NCI-H748 (cell line): ENCODE measurements at regions not wholly inside any gene's neighbourhood (a gene's known extent, or its start where the extent isn't known, plus 50 kb on each side); places are given as distances from the start of the nearest gene placed in this dataset.
A peak's percentile ranks its signal among the peaks of the same experiment; 100 is the strongest.

Experiments used
- DNase-seq: peaks from one replicate; lab custom pipeline; 2025; ENCODE audit not compliant: unreplicated experiment; lab: John Stamatoyannopoulos, UW

DNA sequence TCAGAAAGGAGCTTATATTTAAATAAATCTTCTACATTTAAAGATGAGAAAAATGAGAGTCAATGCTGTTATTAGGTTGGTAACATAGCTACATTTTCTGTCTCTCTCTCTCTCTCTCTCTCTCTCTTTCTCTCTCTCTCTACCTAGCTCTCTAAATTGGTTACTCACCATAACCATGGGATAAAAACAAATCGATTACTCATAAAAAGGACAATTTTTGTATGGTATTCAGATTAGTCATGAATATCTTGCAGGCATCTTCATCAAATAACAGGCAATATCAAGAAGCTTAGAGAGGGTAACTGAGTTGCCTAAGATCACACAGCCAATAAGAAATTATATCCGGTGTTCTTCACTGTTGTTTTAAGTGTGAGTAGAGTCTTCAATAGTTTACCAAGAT lies 81.8 kb upstream of the ALCAM start:
- DNase-seq, result no peak

DNA sequence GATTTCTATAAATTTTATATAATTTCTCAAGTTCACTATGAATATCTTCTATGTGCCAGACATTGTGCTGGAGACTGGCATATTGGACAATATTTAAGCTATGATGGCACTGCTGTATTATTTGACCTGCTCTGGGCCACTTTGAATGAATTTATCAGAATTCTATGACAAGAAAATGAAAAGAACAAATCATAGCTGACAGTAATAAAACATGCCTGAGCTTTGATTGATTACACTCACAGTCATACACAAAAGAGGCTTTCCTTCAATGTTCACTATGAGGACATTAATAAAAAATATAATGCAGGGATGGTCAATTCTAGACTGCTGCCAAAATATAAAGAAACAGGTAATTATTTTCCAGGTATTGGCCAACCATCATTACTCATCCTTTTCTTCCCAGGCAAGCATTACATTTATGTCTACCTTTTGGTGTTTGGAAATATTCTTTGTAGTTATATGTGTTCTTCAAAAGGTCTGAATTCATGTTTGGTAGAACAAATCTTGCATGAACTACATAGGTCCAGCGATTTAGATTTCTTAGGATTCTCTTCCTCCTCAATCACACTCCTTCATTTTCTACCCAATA lies 81.0 kb upstream of the ALCAM start:
- DNase-seq, result no peak

DNA sequence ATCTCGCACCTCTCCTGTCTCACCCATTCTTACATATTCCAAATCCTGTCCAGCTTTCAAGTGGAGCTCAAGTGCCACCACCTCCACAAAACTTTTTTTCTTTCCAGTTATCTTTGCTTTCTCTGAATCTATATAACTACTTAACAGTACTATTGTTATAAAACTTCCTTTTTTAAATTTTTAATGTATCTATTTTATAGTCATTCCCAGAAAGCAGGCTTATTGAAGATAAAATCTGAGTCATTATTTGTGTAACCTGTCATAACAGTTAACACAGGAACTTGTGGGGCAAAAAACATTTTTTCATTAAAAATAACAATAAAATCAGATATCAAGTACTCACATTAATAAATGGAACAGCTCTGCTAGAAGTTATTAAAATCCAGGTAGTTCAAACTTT lies 73.3 kb upstream of the ALCAM start:
- no peak for DNase-seq

DNA sequence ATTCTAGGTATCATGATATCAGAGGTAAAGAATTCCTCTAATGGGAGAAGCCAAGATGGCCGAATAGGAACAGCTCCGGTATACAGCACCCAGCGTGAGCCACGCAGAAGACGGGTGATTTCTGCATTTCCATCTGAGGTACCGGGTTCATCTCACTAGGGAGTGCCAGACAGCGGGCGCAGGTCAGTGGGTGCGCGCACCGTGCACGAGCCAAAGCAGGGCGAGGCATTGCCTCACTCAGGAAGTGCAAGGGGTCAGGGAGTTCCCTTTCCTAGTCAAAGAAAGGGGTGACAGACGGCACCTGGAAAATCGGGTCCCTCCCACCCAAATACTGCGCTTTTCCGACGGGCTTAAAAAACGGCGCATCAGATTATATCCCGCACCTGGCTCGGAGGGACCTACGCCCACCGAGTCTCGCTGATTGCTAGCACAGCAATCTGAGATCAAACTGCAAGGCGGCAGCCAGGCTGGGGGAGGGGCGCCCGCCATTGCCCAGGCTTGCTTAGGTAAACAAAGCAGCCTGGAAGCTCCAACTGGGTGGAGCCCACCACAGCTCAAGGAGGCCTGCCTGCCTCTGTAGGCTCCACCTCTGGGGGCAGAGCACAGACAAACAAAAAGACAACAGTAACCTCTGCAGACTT lies 70.4 kb upstream of the ALCAM start:
- DNase-seq, result peak; percentile 78

DNA sequence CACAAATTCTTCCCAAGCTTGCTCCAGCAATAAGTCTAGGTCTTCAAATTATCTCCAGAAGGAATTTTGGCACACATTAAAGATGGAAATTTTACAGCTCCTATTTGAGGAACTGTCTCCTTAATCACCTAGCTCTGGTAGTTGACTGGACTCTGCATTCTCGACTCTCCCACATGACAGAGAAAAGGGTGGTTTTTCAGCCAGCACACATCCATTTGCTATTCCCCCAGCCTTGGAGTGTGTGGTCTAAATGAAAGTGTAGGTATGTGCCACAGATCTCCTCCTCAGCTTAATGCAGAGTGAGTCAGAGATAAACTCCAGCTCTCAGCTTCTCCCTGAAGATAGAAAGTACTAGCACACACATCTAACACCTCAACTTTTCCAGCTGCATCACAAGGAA lies 62.2 kb upstream of the ALCAM start:
- no peak for DNase-seq

DNA sequence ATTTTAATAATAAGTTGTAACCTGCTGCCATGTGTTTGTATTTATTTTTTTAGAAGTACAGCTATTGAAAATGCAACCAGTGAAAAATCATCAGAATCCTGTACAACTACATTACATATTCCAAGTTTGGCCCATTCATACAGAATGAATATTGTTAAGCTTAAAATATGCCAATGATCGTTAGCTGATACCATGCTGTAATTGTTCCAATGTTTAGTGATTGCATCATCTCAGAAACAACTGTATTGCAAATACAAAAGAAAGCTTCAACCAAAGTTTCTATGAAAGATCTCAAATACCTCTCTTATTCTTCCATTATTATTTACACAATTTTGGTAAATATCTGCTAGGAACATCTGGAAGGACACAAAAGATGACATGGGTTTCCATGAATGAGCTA lies 51.6 kb upstream of the ALCAM start:
- no peak for DNase-seq

DNA sequence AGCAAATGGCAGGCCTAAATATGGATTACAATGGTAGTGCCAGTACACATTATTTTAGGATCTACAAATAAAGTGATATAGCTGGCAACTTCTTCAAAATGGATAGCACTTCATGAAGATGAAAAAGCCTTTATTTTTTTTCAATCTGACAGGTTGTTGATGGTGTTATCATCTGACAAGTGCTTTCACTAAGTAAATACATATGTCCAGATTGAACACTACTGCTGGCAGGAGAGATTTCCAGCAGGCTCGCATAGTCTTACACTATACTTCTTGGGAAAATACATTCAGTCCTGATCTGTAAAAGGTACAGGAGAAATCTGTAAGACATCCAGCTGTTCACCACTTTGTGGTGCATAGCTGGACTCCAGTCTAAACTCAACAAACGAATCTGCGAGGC lies 50.9 kb upstream of the ALCAM start:
- no peak for DNase-seq

DNA sequence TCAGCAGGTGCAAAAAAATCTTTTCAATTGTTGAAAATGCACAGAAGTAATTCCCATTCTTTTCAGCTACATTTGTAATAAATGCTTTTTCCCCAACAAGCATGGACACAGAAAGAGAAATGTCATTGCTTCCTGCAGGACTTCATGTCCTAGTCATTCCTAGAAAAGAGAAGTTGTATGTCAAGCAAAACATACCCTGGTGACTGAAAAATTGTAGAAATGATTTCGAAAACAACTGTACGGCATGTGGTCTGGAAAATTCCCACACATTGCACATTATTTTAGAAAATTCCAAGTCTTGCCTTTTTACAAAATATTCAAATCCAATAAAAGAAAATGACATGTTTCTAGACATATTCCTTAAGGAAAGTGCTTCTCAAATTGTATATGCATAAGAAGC lies 50.4 kb upstream of the ALCAM start:
- DNase-seq, result no peak
